Colon (tissue), 2 donors: ENCODE measurements at regions not wholly inside any gene's neighbourhood (a gene's known extent, or its start where the extent isn't known, plus 50 kb on each side); places are given as distances from the start of the nearest gene placed in this dataset.
"Not testable (repeated sequence)": the region's sequence is repeated elsewhere in the genome, so short reads cannot be mapped to it uniquely, and the experiment has no call there.

ENCODE experiments used
- FAIRE-seq: peaks from 2 replicates; lab custom pipeline; 2012; peaks lifted over from hg19 to GRCh38; lab: Jason Lieb, UNC
- donor health status: control.
- donor health status: control.

GRCh38 chr3:94609908-94610307 lies 547.0 kb downstream of the NSUN3 start:
- no peak for FAIRE-seq

- FAIRE-seq: no peak
Observed at GRCh38 chr3:94611596-94611995, 548.7 kb downstream of the NSUN3 start.

- FAIRE-seq: no peak
Observed at GRCh38 chr3:94612631-94613030, 549.8 kb downstream of the NSUN3 start.

- FAIRE-seq: no peak
Observed at GRCh38 chr3:94614192-94614591, 551.3 kb downstream of the NSUN3 start.

GRCh38 chr3:94615275-94616065 lies 552.6 kb downstream of the NSUN3 start:
- FAIRE-seq: no peak

GRCh38 chr3:94616833-94617232 lies 554.0 kb downstream of the NSUN3 start:
- FAIRE-seq: no peak

GRCh38 chr3:94617312-94617711 lies 554.5 kb downstream of the NSUN3 start:
- FAIRE-seq: no peak

- FAIRE-seq: no peak
Observed at GRCh38 chr3:94619643-94620042, 556.8 kb downstream of the NSUN3 start.

- FAIRE-seq: no peak
Observed at GRCh38 chr3:94626573-94626972, 563.7 kb downstream of the NSUN3 start.

GRCh38 chr3:94627689-94628088 lies 564.8 kb downstream of the NSUN3 start:
- no peak for FAIRE-seq

- FAIRE-seq: no peak
Observed at GRCh38 chr3:94643400-94643799, 580.5 kb downstream of the NSUN3 start.

GRCh38 chr3:94645790-94646189 lies 582.9 kb downstream of the NSUN3 start:
- FAIRE-seq: no peak

GRCh38 chr3:94647131-94647530 lies 584.3 kb downstream of the NSUN3 start:
- FAIRE-seq: no peak

GRCh38 chr3:94648270-94649180 lies 585.7 kb downstream of the NSUN3 start:
- FAIRE-seq: not testable (repeated sequence)

GRCh38 chr3:94654096-94654495 lies 591.2 kb downstream of the NSUN3 start:
- no peak for FAIRE-seq

GRCh38 chr3:94665922-94666321 lies 603.1 kb downstream of the NSUN3 start:
- no peak for FAIRE-seq

GRCh38 chr3:94671078-94671477 lies 608.2 kb downstream of the NSUN3 start:
- FAIRE-seq: no peak

- no peak for FAIRE-seq
Observed at GRCh38 chr3:94673876-94674275, 611.0 kb downstream of the NSUN3 start.

GRCh38 chr3:94686208-94686607 lies 623.3 kb downstream of the NSUN3 start:
- FAIRE-seq: no peak

- FAIRE-seq: no peak
Observed at GRCh38 chr3:94693997-94694640, 631.3 kb downstream of the NSUN3 start.

GRCh38 chr3:94694894-94695293 lies 632.0 kb downstream of the NSUN3 start:
- no peak for FAIRE-seq

GRCh38 chr3:94704467-94704866 lies 641.6 kb downstream of the NSUN3 start:
- FAIRE-seq: no peak
